Gastroesophageal sphincter (tissue), 4 donors: ENCODE measurements at regions not wholly inside any gene's neighbourhood (a gene's known extent, or its start where the extent isn't known, plus 50 kb on each side); places are given as distances from the start of the nearest gene placed in this dataset.

Experiments
- ATAC-seq: fragments of 150-250 bp; one replicate; pipeline ENCODE4 v1.9.1; 2016; ENCODE audit warnings: mild to moderate bottlenecking, moderate library complexity
- H3K27ac ChIP-seq, 4 donors: fragments of 200-600 bp; sonication (generic) in 3 of 4; 1 replicate in 3 of 4; 2 replicates in 1 of 4; pipeline ENCODE4 v1.5.1; 2016 to 2019
- H3K27me3 ChIP-seq: fragments of 200-600 bp; sonication (generic); one replicate; pipeline ENCODE4 v1.5.1; 2019
- H3K36me3 ChIP-seq, 2 donors: fragments of 200-600 bp; sonication (generic); one replicate each; pipeline ENCODE4 v1.5.1; 2019; ENCODE audit warnings: control low read depth in 1 of 2
- H3K4me1 ChIP-seq, 3 donors: fragments of 200-600 bp; sonication (generic); 1 replicate in 2 of 3; 2 replicates in 1 of 3; pipeline ENCODE4 v1.5.1; 2016 to 2019; ENCODE audit warnings: control low read depth in 2 of 3
- H3K4me3 ChIP-seq, 2 donors: fragments of 200-600 bp; sonication (generic); one replicate each; pipeline ENCODE4 v1.5.1; 2019; ENCODE audit warnings: mild to moderate bottlenecking in 1 of 2, moderate library complexity in 1 of 2
- H3K9me3 ChIP-seq, 3 donors: fragments of 200-600 bp; sonication (generic); one replicate each; pipeline ENCODE4 v1.5.1; 2017 to 2019; ENCODE audit warnings: control low read depth in 2 of 3
- EP300 ChIP-seq: sonication (generic); formaldehyde crosslinking; IDR thresholded peaks from one replicate; pipeline ENCODE4 v1.6.1; 2017; ENCODE audit warnings: antibody characterized with exemption, mild to moderate bottlenecking
- POLR2A ChIP-seq, 2 donors: fragments of 450-650 bp; IDR thresholded peaks; one replicate each; pipeline ENCODE4 v1.6.1; 2017; ENCODE audit warnings: antibody characterized with exemption in 2 of 2, mild to moderate bottlenecking in 2 of 2, moderate library complexity in 1 of 2
- POLR2AphosphoS5 ChIP-seq: sonication (generic); formaldehyde crosslinking; IDR thresholded peaks from one replicate; pipeline ENCODE4 v1.6.1; 2017; ENCODE audit warnings: antibody characterized with exemption
- WGBS, 2 donors: methylation state at CpG; one replicate each; pipeline ENCODE4 v1.1.5; 2018; ENCODE audit warnings: low coverage in 1 of 2; 5-methylcytosine and 5-hydroxymethylcytosine counted together
- TF ChIP-seq, protein P1 (sequence below), 4 experiments: fragments of 200-600 bp in 2 of 4; fragments of 450-650 bp in 2 of 4; sonication (generic) in 1 of 4; IDR thresholded peaks; one replicate each; pipeline ENCODE4 v1.5.1; 2017 to 2019; ENCODE audit warnings: antibody characterized with exemption in 4 of 4, mild to moderate bottlenecking in 2 of 4, moderate library complexity in 2 of 4

DNA sequence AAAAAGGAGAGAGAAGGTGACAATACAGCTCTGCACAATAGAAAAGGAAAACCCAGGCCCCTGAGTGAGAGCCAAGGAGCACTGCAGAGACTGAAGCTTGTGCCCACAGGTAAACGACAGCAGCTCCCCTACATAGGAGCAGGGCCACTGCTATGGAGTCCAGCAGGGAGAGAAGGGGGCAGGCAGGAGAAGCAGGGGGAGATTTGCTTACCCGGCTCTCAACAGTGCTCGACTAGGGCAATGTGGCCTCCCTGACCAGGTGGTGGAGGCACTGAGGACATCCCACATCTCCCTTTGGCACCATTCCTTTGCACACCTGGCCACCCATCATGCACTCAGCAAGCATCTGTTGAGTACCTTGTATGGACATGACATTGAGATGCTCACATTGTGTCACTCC, 153.0 kb downstream of the EVX1 start:
- 100% methylated on average over 3 of the region's 3 CpGs; no CpG with 5 or more reads in 1 of the 2 donors for WGBS, 2 donors
- Histone ChIP-seq H3K9me3 (peaks cover 0 to 14% (median 0%) of the 10 kb centered on the region in 3 donors), H3K27ac (no peak overlapping the region), H3K27me3 (peaks cover 11% of the 10 kb centered on the region), H3K36me3 (no peaks in the 10 kb centered on the region), H3K4me1 (no peaks in the 10 kb centered on the region), H3K4me3 (no peak overlapping the region)
- no peak for TF ChIP-seq EP300
- no peak for ATAC-seq

DNA sequence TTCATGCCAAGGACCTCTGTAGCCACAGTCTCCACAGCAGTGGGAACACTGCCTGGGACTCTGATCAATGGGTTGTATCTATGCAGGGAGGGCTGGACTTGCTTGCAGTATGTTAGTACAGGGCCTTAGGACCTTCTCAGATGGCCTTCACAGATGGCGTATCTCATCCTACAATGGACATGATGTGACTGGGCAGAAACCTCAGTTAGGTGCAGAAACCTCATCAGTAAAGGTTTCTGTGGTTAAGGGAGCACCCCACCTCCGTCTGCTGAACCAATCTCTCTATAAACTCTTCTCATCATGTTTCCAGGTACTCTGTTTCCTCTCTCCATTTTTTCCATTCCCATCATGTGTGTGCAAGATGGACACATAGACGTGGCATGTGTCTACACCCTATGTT, 154.9 kb downstream of the EVX1 start:
- Histone ChIP-seq H3K4me3 (no peak overlapping the region), H3K27me3 (peaks cover 15% of the 10 kb centered on the region), H3K27ac (no peak overlapping the region), H3K36me3 (no peaks in the 10 kb centered on the region), H3K9me3 (peaks cover 0 to 14% (median 0%) of the 10 kb centered on the region in 3 donors), H3K4me1 (no peaks in the 10 kb centered on the region)
- TF ChIP-seq POLR2AphosphoS5 (no peak), POLR2A (IDR thresholded peaks at IDR 0.05) (no peak), EP300 (no peak)
- TF ChIP-seq, protein P1, sequence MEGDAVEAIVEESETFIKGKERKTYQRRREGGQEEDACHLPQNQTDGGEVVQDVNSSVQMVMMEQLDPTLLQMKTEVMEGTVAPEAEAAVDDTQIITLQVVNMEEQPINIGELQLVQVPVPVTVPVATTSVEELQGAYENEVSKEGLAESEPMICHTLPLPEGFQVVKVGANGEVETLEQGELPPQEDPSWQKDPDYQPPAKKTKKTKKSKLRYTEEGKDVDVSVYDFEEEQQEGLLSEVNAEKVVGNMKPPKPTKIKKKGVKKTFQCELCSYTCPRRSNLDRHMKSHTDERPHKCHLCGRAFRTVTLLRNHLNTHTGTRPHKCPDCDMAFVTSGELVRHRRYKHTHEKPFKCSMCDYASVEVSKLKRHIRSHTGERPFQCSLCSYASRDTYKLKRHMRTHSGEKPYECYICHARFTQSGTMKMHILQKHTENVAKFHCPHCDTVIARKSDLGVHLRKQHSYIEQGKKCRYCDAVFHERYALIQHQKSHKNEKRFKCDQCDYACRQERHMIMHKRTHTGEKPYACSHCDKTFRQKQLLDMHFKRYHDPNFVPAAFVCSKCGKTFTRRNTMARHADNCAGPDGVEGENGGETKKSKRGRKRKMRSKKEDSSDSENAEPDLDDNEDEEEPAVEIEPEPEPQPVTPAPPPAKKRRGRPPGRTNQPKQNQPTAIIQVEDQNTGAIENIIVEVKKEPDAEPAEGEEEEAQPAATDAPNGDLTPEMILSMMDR (IDR thresholded peaks at IDR 0.05), result no peak
- no peak for ATAC-seq
- 96 to 100% methylated on average over 1 to 3 of the region's 3 CpGs for WGBS, 2 donors

DNA sequence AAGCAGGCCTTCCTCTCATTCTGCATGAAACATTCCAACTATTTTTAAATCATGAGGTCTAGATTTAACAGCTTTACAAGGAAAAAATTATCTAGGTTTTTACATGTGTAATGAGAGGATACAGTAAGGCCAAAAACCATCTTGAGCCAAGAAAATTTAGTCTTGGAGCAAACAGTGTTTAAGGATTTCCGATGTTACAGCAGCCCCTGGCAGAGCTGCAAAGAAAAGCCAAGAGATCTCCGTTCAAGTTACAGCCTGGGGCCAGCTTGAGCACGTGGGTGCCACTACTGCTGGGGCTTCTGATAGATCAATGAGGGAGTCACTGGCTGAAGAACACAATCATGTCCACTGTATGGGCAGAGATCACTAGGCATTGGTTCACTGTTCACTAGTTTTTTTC, 156.2 kb downstream of the EVX1 start:
- H3K27me3 ChIP-seq, result peaks cover 15% of the 10 kb centered on the region
- H3K36me3 ChIP-seq, result no peaks in the 10 kb centered on the region
- no peak overlapping the region for H3K27ac ChIP-seq
- no peak for ATAC-seq
- TF ChIP-seq POLR2AphosphoS5 (no peak), POLR2A (IDR thresholded peaks at IDR 0.05) (no peak), EP300 (no peak)
- TF ChIP-seq, protein P1 (IDR thresholded peaks at IDR 0.05), result no peak
- peaks cover 0 to 6% (median 0%) of the 10 kb centered on the region in 3 donors for H3K9me3 ChIP-seq
- H3K4me3 ChIP-seq, result no peak overlapping the region
- WGBS, 2 donors, result 23 to 33% methylated on average over 1 to 3 of the region's 3 CpGs
- no peaks in the 10 kb centered on the region for H3K4me1 ChIP-seq

DNA sequence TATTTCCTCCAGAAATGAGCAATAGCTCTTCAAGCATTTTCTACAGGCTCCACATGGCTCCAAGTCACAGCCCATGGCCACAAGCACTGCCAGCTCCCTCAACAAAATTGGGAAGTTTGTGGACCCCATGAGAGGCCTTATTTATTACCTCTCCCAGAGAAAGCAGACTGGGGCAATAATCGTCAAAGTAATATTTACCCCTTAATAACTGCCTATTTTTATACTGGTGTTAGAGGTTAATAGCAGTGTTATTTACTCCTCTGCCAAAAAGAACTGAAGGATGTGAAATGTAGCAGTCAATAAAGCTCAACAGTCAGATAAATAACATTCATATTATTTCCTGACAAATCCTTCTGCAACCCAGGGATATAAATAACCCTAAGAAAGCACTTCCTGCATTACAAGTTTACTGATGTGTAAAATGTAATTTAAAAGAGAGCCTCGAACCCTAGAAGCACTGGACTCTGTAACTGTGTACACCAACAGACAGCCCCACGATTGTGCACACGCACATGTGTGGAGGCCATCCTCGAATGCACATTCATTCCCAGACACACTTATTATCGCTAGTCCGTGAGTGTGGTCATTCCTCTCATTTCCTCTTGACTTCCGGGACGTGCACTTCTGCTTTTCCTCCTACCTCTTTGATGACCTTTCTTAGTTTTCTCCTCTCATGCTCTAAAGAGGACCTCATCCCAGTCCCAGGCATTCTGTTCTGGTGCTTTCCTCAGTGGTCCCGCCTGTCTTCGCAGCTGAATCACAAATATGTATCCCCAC, 157.4 kb downstream of the EVX1 start:
- H3K4me3 ChIP-seq, result no peak overlapping the region
- TF ChIP-seq, protein P1 (IDR thresholded peaks at IDR 0.05), result no peak
- H3K27ac ChIP-seq, result no peak overlapping the region
- H3K36me3 ChIP-seq, result no peaks in the 10 kb centered on the region
- 54 to 80% methylated on average over 11 of the region's 11 CpGs for WGBS, 2 donors
- ATAC-seq, result no peak
- H3K4me1 ChIP-seq, result no peaks in the 10 kb centered on the region
- no peaks in the 10 kb centered on the region for H3K9me3 ChIP-seq
- peaks cover 16% of the 10 kb centered on the region for H3K27me3 ChIP-seq

DNA sequence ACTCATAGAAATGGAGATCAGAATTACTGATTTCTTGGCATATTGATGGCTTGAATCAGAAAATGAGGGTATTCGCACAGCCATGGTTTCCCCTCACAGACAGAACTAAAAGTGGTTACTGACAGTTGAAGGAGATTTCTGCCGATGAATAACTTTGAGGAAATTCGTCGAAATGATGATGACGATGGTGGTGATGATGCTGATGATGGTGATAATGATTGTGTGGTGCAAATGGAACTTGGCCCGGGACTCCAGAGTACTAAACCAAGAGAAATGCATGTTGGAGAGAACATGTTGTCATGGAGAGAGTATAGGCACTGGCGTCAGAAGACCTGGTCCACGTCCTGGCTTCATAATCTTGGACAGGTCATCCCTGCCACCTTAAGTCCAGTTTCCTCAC, 163.2 kb downstream of the EVX1 start:
- 87 to 91% methylated on average over 7 to 8 of the region's 8 CpGs for whole genome bisulfite sequencing, 2 donors
- Histone ChIP-seq H3K27me3 (peaks cover 10% of the 10 kb centered on the region), H3K9me3 (no peaks in the 10 kb centered on the region), H3K27ac (no peak overlapping the region), H3K4me1 (no peaks in the 10 kb centered on the region), H3K36me3 (no peaks in the 10 kb centered on the region), H3K4me3 (no peak overlapping the region)
- ATAC-seq, result no peak
- TF ChIP-seq, protein P1 (IDR thresholded peaks at IDR 0.05), result no peak
